Heart left ventricle (tissue), 16 donors: ENCODE measurements at regions not wholly inside any gene's neighbourhood (a gene's known extent, or its start where the extent isn't known, plus 50 kb on each side); places are given as distances from the start of the nearest gene placed in this dataset.

Experiments
- ATAC-seq, 4 donors: fragments of 200-7000 bp; cut with Tn5 transposase; one replicate each; pipeline ENCODE4 v1.9.1; 2020 to 2022; ENCODE audit warnings: moderate library complexity in 4 of 4, mild to moderate bottlenecking in 3 of 4, moderate number of reproducible peaks in 1 of 4
- DNase-seq, 5 donors: peaks; one replicate each; pipeline ENCODE4 v3.0.0-alpha.2; 2020
- H3K27ac ChIP-seq, 12 donors: fragments of 200-600 bp; sonication (generic) in 4 of 12; one replicate each; pipeline versions ENCODE4 v1.5.0 to v1.8.0; 2016 to 2022; ENCODE audit warnings: mild to moderate bottlenecking in 2 of 12
- H3K27me3 ChIP-seq, 9 donors: fragments of 200-600 bp; sonication (generic) in 2 of 9; one replicate each; pipeline versions ENCODE4 v1.5.1 to v1.8.0; 2016 to 2022; ENCODE audit warnings: mild to moderate bottlenecking in 3 of 9
- H3K36me3 ChIP-seq, 9 donors: fragments of 200-600 bp; sonication (generic) in 2 of 9; one replicate each; pipeline versions ENCODE4 v1.5.0 to v1.8.0; 2018 to 2022; ENCODE audit warnings: mild to moderate bottlenecking in 2 of 9
- H3K4me1 ChIP-seq, 12 donors: fragments of 200-600 bp; sonication (generic) in 4 of 12; one replicate each; pipeline versions ENCODE4 v1.5.0 to v1.8.0; 2016 to 2022; ENCODE audit warnings: mild to moderate bottlenecking in 3 of 12
- H3K4me3 ChIP-seq, 12 donors: fragments of 200-600 bp; sonication (generic) in 4 of 12; one replicate each; pipeline versions ENCODE4 v1.5.0 to v1.8.0; 2017 to 2022; ENCODE audit warnings: mild to moderate bottlenecking in 9 of 12, moderate library complexity in 4 of 12
- H3K9me3 ChIP-seq, 12 donors: fragments of 200-600 bp; sonication (generic) in 4 of 12; one replicate each; pipeline versions ENCODE4 v1.5.0 to v1.8.0; 2016 to 2022; ENCODE audit warnings: mild to moderate bottlenecking in 1 of 12
- CTCF ChIP-seq, 12 donors: fragments of 200-600 bp; sonication (generic) in 4 of 12; IDR thresholded peaks; one replicate each; pipeline versions ENCODE4 v1.5.0 to v1.8.0; 2018 to 2022; ENCODE audit warnings: antibody characterized with exemption in 12 of 12, mild to moderate bottlenecking in 5 of 12
- POLR2A ChIP-seq, 2 donors: fragments of 450-650 bp; IDR thresholded peaks; one replicate each; pipeline ENCODE4 v1.6.1; 2017; ENCODE audit warnings: antibody characterized with exemption in 2 of 2, mild to moderate bottlenecking in 2 of 2, moderate library complexity in 2 of 2
- WGBS, 4 donors: extraction: QIAGEN DNeasy Blood & Tissue Kit in 2 of 4; methylation state at CpG; one replicate each; pipeline versions ENCODE4 v1.1.5 to v1.1.7; 2013 to 2018; 5-methylcytosine and 5-hydroxymethylcytosine counted together
- intact Hi-C, 10 donors: fragments of 100-400 bp; cut with DNase I; formaldehyde crosslinking; loops; one replicate each; pipeline versions ENCODE4 v1.11.1 to v1.14.2; 2022
- donor health status: ischemic (EF 13 %, LVEDD 7.1; RV severe dilation, severe dysfunction).
- donor health status: healthy with polysubstance abuse.
- donor health status: DM: no; HTN: yes; CAD: no.
- donor health status: DM: no; HTN: no; CAD: no.
- donor health status: ischemic (EF 25% LVEDD 6.9; RV normal size, moderate dysfunction).
- donor health status: ischemic (EF 25% LVEDD 5.7; RV mildly dilated, moderate dysfunction).
- donor health status: healthy.
- donor health status: DM: yes; HTN: yes; CAD: no.
- donor health status: ischemic (EF 35%, LVEDD 5.7; RV mildly dilated, moderate dysfunction).
- donor health status: nonischemic (EF 11% LVEDD 7.7; RV severe dilation, severe dysfunction).
- donor health status: DM: yes; HTN: yes; CAD: no.
- donor health status: PGD.
- donor health status: ischemic (EF 29% LVEDD 5.4; RV normal size, mild dysfunction).
- donor health status: nonischemic (EF 23%, LVEDD 6.1; RV moderate dilation, normal function).

GRCh38 chr16:35570946-35571345 lies 2111.5 kb downstream of the TP53TG3F start:
- intact Hi-C loops, result no loop called here
- ATAC-seq (no peak), DNase-seq (no peak)
- Histone ChIP-seq H3K36me3 (no peaks in the 10 kb centered on the region), H3K27me3 (no peaks in the 10 kb centered on the region), H3K4me3 (no peak overlapping the region), H3K9me3 (peaks cover 0 to 7% (median 0%) of the 10 kb centered on the region in 12 donors), H3K27ac (no peak overlapping the region), H3K4me1 (no peaks in the 10 kb centered on the region)
- TF ChIP-seq CTCF (IDR thresholded peaks at IDR 0.05) (no peak), POLR2A (IDR thresholded peaks at IDR 0.05) (no peak)
- 32 to 57% (median 43%) methylated on average over 2 of the region's 2 CpGs for WGBS, 4 donors

- ATAC-seq, result no peak
- intact Hi-C loops, result no loop called here
- TF ChIP-seq CTCF (IDR thresholded peaks at IDR 0.05) (no peak), POLR2A (IDR thresholded peaks at IDR 0.05) (no peak)
These were observed 2112.8 kb downstream of the TP53TG3F start for GRCh38 chr16:35572186-35572585.

GRCh38 chr16:35573407-35573806 lies 2114.0 kb downstream of the TP53TG3F start:
- DNase-seq (no peak), ATAC-seq (no peak)
- peaks cover 0 to 17% (median 0%) of the 10 kb centered on the region in 12 donors for H3K9me3 ChIP-seq
- no peak overlapping the region for H3K27ac ChIP-seq
- intact Hi-C loops, result no loop called here
- no peak overlapping the region for H3K4me3 ChIP-seq
- no peaks in the 10 kb centered on the region for H3K27me3 ChIP-seq
- TF ChIP-seq CTCF (IDR thresholded peaks at IDR 0.05), result no peak
- no peak for TF ChIP-seq POLR2A (IDR thresholded peaks at IDR 0.05)
- no peaks in the 10 kb centered on the region for H3K36me3 ChIP-seq
- WGBS, 4 donors, result 74 to 83% (median 78%) methylated on average over 12 of the region's 12 CpGs
- H3K4me1 ChIP-seq, result no peaks in the 10 kb centered on the region

More at GRCh38 chr16:35572186-35572585, 2112.8 kb downstream of the TP53TG3F start:
- H3K36me3 ChIP-seq, result no peaks in the 10 kb centered on the region
- no peaks in the 10 kb centered on the region for H3K4me1 ChIP-seq
- H3K27me3 ChIP-seq, result no peaks in the 10 kb centered on the region
- no peak overlapping the region for H3K4me3 ChIP-seq
- WGBS, 4 donors, result 15 to 34% (median 28%) methylated on average over 2 to 3 of the region's 3 CpGs
- H3K9me3 ChIP-seq, result peaks cover 0 to 10% (median 0%) of the 10 kb centered on the region in 12 donors
- no peak overlapping the region for H3K27ac ChIP-seq
- DNase-seq, result no peak

- Histone ChIP-seq H3K27me3 (no peaks in the 10 kb centered on the region), H3K4me3 (no peak overlapping the region), H3K9me3 (peaks cover 0 to 17% (median 0%) of the 10 kb centered on the region in 12 donors), H3K27ac (no peak overlapping the region), H3K36me3 (no peaks in the 10 kb centered on the region), H3K4me1 (no peaks in the 10 kb centered on the region)
- ATAC-seq (no peak), DNase-seq (no peak)
- intact Hi-C loops, result no loop called here
- TF ChIP-seq CTCF (IDR thresholded peaks at IDR 0.05) (no peak), POLR2A (IDR thresholded peaks at IDR 0.05) (no peak)
- WGBS, 4 donors, result 42 to 67% (median 56%) methylated on average over 29 of the region's 29 CpGs
These were observed 2114.6 kb downstream of the TP53TG3F start for GRCh38 chr16:35574011-35574410.
